ENCODE measurements at regions not wholly inside any gene's neighbourhood (a gene's known extent, or its start where the extent isn't known, plus 50 kb on each side); places are given as distances from the start of the nearest gene placed in this dataset.

GRCh38 chr3:59440285-59441028 lies 390.6 kb upstream of the CFAP20DC start:
- TF ChIP-seq SPI1 (IDR thresholded peaks at IDR 0.05; ENCODE audit: low read depth, low read length) = no peak
- no peak for TF ChIP-seq POLR2A (IDR thresholded peaks at IDR 0.05; ENCODE audit: low read depth, low read length)
- no peak for TF ChIP-seq POLR2AphosphoS5 (IDR thresholded peaks at IDR 0.05; ENCODE audit: low read depth, low read length)
- no peak for TF ChIP-seq POU2F2 (IDR thresholded peaks at IDR 0.05; ENCODE audit: low read depth, low read length)

All from GM12891 (cell line).